M059J (cell line): ENCODE measurements at regions not wholly inside any gene's neighbourhood (a gene's known extent, or its start where the extent isn't known, plus 50 kb on each side); places are given as distances from the start of the nearest gene placed in this dataset.
"Not testable (repeated sequence)": the region's sequence is repeated elsewhere in the genome, so short reads cannot be mapped to it uniquely, and the experiment has no call there.

Source experiments
- DNase-seq: peaks from one replicate; pipeline ENCODE4 v3.0.0-alpha.2; 2012; ENCODE audit warnings: low read depth

DNA sequence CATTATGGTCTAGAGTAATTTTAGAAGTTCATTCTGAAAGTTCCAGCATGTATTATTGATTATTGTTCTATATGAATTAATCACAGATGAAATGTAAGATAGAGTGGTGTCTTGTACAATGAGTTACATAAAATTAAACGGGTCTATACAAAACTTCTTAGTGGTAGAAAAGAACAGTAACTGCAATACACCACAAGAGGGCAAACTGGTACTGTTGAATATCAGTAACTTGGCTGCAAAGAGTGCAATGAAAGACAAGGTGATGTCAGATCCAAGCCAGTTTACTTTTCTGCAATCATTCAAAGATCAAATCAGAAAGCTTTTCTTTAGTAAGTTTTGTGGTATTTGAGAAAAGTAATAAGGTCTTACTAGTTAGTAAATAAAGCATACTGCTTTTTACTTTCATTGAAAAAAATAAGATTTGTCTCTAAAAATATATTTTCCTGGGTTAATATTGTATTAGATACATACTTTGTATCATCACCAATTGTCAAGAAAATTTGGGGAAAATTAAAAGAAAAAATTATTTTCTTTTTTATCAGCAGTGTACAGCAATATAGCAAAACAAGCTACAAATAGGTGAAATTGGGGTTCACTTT lies 66.4 kb upstream of the BTG3 start:
- DNase-seq: peak; percentile 62

DNA sequence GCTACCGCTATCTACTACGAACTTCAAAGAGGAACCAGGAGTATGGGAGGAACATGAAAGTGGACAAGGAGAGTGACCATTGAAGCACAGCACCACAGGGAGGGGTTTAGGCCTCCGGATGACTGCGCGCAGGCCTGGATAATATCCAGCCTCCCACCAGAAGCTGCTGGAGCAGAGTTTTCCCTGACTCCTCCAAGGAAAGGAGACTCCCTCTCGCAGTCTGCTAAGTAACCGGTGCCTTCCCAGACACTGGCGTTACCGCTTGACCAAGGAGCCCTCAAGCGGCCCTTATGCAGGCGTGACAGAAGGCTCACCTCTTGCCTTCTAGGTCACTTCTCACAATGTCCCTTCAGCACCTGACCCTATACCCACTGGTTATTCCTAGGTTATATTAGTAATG lies 64.2 kb upstream of the BTG3 start:
- not testable (repeated sequence) for DNase-seq

DNA sequence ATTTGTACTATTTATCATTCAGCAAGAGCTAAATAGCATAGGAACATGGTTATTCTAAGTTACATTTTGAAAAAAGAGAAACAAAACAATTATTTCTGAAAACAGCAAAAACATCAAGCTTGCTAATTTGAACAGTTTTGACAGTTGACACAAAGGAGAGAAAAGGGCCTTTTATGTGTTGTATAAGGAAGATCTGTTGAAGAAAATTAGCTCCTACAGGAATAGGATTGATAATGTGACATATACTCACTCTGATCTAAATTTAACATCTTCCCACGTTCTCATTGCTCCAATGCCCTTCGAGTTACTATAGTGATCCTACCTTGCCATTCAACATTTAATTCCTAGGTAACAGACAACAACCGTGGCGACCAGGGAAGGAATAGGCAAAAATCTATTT lies 61.4 kb upstream of the BTG3 start:
- DNase-seq: no peak

DNA sequence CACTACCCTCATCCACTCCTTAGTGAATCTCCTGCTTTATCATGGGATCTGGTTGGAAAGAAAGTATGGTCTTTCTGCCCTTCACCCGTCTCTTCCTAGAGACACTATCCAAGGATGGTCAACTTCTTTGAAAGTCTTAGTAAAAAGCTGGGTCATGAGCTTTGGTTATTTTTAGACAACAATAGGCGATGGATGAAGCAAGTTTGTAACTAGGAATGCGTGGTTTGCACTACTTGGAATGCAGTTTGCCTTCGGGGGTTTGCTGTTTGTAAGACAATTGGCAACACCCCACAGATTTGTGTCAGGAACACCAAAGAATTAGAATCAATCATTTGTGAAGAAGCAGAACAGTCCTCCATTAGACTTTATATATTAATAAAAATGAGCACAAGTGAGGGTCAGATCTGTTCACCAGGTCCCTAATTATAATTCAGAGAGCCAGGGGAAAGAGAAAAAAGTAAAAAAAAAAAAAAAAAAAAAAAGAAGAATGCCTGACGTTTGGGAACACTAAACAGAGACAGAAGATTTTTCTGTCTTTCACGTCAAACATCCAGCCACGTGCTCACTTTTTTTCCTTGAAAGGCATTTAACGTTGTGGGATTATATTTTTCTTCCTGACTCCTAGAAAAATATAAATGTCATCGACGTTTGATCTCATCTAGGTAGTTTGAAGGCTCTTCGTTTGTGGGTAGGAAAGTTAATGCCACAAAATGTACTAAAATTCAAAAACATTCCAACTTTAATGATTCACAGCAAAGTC lies 60.7 kb upstream of the BTG3 start:
- peak; percentile 45 for DNase-seq

DNA sequence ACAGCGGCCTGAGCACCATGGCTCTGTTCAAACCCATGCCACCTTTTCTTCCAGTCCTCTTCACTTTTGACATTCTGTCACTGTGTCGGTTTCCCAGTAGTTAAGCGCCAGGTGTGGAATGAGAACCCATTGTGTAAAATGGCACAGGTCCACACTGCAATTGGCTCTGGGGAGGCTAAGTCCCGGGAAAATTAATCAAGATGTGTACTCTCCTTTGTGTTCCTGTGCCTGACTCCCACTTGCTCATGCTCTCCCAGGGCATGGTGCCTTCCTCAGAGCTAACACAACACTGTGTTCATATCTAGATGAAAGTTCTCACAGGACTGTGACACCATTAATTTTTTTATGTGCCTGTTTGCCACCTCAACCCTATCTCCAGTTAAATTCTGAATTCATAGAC lies 59.0 kb upstream of the BTG3 start:
- no peak for DNase-seq

DNA sequence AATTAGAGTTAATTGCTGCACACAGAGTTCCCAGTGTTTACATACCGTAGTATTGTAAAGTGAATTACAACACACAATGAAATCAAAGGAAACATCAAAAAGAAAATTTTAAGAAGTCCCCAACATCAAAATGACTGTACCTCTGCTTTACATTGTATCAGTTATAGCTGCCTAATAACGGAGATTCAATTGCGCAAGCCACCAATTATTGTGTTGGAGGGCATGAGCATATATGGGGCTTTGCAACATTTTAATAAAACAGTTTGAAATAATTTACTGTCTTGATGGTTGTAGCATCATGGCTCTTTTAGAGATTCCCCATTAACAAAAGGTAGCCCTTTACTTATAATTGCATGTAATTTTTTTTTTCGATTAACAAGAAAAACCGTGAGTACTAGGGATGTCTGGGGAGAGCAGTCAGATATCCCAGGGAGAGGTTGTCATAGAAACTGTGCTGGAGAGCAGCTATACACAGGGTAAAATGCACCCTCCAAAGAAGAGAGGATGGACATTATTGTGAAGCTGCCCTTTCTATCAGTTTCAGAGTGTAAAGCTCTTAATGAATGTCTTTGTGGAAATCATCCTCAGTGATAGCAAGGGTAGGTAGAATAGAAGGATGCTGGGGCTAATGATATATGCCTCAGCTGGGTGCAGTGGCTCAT lies 55.9 kb upstream of the BTG3 start:
- no peak for DNase-seq

DNA sequence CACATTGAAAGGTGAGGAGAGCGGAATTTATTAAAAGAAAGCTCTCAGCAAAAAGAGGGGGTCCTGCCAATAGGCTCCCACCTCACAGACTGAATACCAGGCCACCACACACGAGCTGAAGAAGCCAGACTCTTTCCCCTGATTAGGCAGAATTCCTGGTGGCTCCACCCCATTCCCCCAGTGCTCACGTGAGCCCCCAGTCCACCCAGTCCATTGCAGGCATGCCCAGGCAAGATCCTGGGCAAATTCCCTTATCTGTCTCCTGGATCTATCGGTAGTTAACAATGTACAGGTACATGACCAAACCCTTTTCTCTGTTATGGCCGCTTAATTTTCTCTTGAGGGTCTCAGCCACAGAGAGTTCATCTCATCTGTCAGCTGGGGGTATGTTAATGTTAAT lies 54.6 kb upstream of the BTG3 start:
- no peak for DNase-seq
